Fibroblast of pulmonary artery (primary cell): ENCODE measurements at regions not wholly inside any gene's neighbourhood (a gene's known extent, or its start where the extent isn't known, plus 50 kb on each side); places are given as distances from the start of the nearest gene placed in this dataset.

Experiments
- DNase-seq: peaks from one replicate; pipeline ENCODE4 v3.0.0-alpha.2; 2010; ENCODE audit warnings: low read depth
- H3K4me3 ChIP-seq: replicated peaks from 2 replicates; pipeline ENCODE4 v1.5.1; 2011; ENCODE audit warnings: low read depth, mild to moderate bottlenecking, control low read depth, low read length, moderate library complexity
- CTCF ChIP-seq: IDR thresholded peaks from 2 replicates; pipeline ENCODE4 v1.5.1; 2011; ENCODE audit warnings: mild to moderate bottlenecking, control low read depth, low read length, inconsistent platforms; ENCODE audit errors: missing control alignments

- DNase-seq: no peak
- no peak for TF ChIP-seq CTCF
- no peak overlapping the region for H3K4me3 ChIP-seq
Observed at GRCh38 chr5:152883066-152883775, 478.1 kb upstream of the NMUR2 start.

DNA sequence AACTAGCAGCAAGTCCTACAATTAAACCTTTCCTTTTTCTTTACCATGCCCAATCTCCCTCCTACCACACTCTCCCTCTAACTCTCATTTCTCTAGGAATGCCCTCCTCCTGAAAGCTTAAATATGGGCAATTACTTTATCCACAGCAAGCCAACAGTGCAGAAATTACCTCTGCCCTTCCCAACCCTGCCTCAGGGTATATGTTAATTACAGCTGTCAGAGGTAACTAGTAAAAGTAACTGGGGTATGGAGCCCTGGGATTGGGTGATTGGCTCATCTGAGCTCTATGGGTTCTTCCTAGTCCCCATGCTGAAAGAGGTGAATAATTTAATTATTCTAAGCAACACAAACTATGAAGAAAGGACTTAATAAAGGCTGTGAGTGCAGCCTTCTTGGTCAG, 478.9 kb upstream of the NMUR2 start:
- H3K4me3 ChIP-seq: no peak overlapping the region
- TF ChIP-seq CTCF: no peak
- no peak for DNase-seq

DNA sequence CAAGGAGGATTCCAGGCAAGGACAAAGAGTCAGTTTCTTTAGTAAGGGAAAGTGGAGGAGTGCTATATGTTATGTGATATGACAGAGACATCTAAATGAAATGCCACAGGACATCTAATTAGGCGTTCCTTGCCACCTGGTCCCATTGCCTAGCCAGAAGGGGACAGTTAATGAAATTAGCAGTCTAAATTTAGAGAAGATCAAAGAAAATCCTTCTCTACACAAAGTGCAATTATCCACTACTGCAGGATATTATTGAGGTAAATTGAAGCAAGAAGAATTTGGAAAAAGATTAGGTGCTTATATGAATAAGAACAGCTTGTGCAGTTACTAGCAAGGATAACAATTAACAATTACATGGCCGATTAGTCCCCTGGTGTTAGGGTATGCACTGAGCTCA, 495.3 kb upstream of the NMUR2 start:
- DNase-seq: no peak
- TF ChIP-seq CTCF: no peak
- H3K4me3 ChIP-seq: no peak overlapping the region

DNA sequence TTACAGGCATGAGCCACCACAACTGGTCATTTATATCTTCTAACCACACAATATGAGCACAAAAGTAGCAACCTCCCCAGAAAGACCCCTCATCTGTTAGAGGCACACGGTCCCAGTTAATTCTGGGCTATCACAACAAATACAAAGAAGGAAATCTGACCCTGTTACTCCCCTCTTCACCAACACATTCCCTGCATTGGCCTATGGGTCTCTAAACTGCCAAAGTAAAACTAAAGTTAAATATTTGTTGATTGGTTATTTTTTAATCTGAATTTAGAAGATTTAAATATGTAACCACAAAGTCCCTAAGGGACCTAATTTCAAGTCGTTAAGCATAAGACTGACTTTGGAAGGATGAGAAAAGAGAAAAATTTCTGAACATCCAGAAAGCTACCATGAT, 496.7 kb upstream of the NMUR2 start:
- no peak for DNase-seq
- no peak for TF ChIP-seq CTCF
- H3K4me3 ChIP-seq: no peak overlapping the region

DNA sequence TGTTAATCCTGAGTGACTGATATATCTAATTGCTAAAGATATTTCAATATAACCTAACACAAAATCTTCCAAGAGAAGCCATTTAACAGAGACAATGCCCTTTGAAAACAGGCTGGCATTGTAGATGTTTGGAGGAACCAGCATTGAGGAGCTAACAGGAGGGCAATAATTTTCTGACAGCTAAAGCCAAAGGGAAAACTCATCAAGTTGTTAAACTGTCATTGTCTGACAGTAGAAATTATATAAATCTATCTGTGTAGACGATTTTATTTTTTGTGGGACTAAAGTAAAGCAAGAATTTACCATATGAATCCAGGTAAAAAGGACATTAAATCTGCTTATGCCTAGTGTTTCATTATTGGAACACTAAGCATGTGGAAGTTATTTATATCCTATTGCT, 500.2 kb upstream of the NMUR2 start:
- TF ChIP-seq CTCF: no peak
- DNase-seq: no peak
- H3K4me3 ChIP-seq: no peak overlapping the region

DNA sequence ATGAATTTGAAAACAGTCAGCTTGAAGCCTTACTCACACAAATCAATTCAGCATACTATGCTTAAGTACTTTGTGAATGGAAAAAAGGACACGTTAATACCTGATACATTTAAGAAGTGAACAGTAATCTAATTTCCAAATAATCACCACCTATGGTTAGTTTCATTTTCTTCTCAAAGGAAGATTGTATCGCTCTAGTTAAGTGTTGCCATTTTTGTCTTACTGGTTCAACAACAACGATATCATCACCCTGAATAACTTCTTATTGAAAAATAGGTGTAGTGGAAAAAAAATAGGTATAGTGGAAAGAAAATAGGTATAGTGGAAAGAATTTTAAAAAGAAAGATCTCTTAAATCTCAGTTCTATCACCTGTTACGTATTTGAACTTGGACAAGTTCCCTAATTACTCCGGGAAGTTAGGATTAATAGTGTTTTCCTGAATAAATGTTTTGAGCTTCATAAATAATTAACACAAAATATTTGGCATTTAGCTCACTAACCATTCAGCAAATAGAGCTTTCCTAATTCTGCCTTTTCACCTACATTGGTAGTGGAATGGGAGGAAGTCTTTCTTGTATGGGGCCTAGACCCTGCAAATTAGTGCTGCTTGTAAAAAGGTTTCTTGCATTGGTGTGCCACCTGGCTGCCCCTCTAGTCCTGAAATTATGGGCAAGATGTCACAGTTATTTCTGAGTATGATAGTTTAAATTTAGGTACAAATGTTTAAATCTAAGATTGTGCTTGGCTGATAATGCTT, 502.6 kb upstream of the NMUR2 start:
- no peak overlapping the region for H3K4me3 ChIP-seq
- no peak for DNase-seq
- TF ChIP-seq CTCF: no peak
